Astrocyte (in vitro differentiated cells and primary cell): ENCODE measurements at regions not wholly inside any gene's neighbourhood (a gene's known extent, or its start where the extent isn't known, plus 50 kb on each side); places are given as distances from the start of the nearest gene placed in this dataset.

Experiments used
- EZH2 ChIP-seq: IDR thresholded peaks from 2 replicates; pipeline ENCODE4 v1.6.1; 2012; ENCODE audit warnings: mild to moderate bottlenecking, low read length, inconsistent platforms; ENCODE audit not compliant: insufficient read depth
- TF ChIP-seq, protein P1 (sequence below): IDR thresholded peaks from 2 replicates; pipeline ENCODE4 v1.5.1; 2011; ENCODE audit warnings: low read depth, mild to moderate bottlenecking, inconsistent platforms, low read length, moderate library complexity; ENCODE audit not compliant: insufficient read depth

DNA sequence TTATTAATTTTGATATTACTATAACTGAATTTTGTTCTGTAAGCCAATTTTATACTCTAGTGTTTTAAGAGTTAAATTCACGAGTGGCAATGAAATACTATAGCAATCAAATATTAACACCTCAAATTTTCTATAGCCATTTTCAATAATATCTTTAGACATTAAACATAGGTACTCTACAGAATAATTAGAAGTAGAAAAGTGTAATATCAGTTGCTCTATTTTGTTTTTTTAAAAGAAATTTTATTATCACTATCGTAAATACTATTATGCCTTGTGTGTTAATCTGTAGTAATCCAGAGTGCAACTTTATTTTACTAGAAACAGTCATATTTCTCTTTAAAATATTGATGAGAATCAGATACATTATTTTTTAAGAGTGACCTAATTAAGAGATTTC is 691.2 kb downstream of the USP25 start:
- TF ChIP-seq, protein P1, sequence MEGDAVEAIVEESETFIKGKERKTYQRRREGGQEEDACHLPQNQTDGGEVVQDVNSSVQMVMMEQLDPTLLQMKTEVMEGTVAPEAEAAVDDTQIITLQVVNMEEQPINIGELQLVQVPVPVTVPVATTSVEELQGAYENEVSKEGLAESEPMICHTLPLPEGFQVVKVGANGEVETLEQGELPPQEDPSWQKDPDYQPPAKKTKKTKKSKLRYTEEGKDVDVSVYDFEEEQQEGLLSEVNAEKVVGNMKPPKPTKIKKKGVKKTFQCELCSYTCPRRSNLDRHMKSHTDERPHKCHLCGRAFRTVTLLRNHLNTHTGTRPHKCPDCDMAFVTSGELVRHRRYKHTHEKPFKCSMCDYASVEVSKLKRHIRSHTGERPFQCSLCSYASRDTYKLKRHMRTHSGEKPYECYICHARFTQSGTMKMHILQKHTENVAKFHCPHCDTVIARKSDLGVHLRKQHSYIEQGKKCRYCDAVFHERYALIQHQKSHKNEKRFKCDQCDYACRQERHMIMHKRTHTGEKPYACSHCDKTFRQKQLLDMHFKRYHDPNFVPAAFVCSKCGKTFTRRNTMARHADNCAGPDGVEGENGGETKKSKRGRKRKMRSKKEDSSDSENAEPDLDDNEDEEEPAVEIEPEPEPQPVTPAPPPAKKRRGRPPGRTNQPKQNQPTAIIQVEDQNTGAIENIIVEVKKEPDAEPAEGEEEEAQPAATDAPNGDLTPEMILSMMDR = no peak
- no peak for TF ChIP-seq EZH2
